Ammon's horn (tissue), 1 donor: ENCODE measurements at regions not wholly inside any gene's neighbourhood (a gene's known extent, or its start where the extent isn't known, plus 50 kb on each side); places are given as distances from the start of the nearest gene placed in this dataset.
"Not testable (repeated sequence)": the region's sequence is repeated elsewhere in the genome, so short reads cannot be mapped to it uniquely, and the experiment has no call there.

ENCODE experiments used
- DNase-seq: peaks from one replicate; pipeline ENCODE4 v3.0.0-alpha.2; 2016; ENCODE audit warnings: low spot score

DNA sequence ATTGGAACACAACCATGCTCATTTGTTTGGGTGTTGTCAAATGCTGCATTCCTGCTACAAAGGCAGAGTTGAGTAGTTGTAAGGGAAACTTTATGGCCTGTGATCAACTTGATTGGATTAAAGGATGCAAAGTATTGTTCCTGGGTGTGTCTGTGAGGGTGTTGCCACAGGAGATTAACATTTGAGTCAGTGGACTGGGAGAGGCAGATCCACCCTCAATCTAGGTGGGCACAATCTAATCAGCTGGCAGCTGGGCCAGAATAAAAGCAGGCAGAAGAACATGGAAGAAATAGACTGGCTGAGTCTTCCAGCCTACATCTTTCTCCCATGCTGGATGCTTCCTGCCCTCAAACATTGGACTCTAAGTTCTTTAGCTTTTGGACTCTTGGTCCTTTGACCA is 145.6 kb upstream of the LMCD1 start:
- not testable (repeated sequence) for DNase-seq

GRCh38 chr3:8357859-8358258 is 143.8 kb upstream of the LMCD1 start:
- peak; percentile 10 for DNase-seq

DNA sequence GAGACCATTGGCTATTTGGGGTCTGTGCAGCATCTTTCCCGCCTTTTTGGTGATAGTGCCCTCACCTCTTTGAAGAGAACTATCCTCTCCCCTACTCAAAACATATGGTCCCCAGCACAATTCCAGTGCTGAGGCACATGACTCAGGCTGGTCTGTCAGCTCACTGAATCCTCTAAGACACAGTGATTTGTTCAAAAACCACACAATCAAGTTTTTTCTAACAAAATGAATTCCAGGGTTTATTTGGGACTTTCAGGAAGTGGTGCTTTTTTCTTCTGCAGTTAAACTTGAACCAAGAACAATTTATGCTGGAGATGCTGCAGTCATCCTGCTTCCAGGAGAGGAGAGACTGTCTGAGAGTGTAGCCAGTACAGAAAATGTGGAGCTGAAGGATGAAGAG is 142.5 kb upstream of the LMCD1 start:
- no peak for DNase-seq

DNA sequence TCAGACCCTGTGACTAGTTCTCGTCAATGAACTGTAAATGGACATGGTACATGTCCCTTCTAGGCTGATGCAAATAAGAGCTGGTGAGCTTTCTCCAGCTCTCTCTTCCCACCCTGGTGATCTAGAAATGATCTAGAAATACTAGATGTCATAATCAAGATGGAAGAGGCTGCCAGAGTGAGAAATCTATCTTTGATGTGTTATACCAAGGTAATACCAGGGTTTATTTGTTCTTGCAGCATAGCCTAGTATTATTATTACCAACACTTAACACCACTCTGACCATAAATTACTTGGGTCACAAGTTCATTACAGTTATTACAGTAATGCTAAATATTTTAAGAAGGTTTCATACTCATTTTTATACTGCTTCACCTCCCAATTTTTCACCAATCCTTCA is 138.4 kb upstream of the LMCD1 start:
- DNase-seq = no peak

GRCh38 chr3:8365541-8365940 is 136.1 kb upstream of the LMCD1 start:
- DNase-seq = no peak

GRCh38 chr3:8366219-8366810 is 135.3 kb upstream of the LMCD1 start:
- DNase-seq = no peak

DNA sequence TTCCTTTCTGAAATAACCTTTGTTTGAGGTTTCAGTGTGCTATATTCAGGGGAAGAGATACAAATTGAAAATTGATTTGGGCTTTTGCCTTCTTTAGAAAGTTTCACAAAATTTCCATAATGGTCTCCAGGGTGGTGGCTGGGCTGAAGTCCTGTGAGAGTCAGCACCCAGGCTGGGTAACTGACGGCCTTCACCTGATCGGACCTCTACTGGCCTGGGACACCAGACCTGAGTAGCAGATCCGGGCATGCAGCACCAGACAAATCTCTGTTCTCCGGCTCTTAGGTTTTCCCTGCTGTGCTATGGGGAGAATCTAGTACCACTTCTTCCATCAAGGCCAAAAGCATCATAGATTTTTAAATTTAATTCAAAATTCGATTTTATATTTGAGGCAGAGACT is 133.0 kb upstream of the LMCD1 start:
- DNase-seq = no peak

DNA sequence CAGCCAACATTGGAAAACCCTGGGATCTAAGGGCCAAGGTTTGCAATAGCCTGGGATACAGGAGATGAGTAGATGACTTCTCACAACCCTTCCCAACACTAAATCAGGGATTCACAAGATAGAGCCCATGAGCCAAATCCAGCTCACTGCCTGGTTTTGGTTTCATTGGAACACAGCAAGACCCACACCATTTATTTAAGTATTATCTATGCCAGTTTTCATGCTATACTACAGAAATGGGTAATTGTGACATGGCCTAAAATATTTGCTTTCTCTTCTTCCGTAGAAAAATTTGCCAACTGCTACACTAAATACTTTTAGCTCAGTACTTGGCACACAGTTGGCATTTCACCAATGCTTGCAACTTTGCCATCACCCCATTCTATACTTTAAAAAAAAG is 132.0 kb upstream of the LMCD1 start:
- DNase-seq = no peak

GRCh38 chr3:8371085-8371551 is 130.5 kb upstream of the LMCD1 start:
- DNase-seq = no peak

- no peak for DNase-seq
Observed at GRCh38 chr3:8371960-8372463, 129.6 kb upstream of the LMCD1 start.

DNA sequence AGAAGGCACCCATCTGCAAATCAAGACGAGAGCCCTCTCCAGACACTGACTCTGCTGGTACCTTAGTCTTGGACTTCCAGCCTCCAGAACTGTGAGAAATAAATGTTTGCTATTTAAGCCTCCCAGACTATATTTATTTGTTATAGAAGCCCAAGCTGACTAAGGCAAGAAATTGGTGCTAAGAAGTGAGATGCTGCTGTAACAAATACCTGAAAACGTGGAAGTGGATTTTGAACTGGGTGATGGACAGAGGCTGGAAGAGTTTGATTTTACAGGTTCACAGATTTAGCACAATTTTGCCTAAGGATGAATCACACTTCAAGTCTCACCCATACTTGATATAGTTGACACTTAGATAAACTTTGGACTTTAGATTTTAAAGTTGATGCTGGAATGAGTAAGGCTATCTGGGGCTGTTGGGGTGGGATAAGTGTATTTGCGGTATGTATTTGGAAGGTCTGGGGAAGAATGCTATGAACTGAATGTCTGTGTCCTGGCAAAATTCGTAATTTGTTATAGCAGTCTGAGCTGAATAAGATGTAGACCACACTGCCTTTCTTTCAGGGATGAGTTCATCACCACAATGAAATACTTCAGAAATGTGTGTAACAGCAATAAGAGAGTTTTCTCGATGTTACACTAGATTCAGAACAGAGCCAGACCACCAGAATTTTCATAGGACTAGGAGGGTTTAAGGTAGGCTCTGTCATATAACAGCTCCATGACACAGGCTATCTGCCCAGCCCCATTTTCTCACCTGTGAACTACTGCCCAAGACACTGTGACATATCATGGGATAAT is 120.5 kb upstream of the LMCD1 start:
- no peak for DNase-seq

DNA sequence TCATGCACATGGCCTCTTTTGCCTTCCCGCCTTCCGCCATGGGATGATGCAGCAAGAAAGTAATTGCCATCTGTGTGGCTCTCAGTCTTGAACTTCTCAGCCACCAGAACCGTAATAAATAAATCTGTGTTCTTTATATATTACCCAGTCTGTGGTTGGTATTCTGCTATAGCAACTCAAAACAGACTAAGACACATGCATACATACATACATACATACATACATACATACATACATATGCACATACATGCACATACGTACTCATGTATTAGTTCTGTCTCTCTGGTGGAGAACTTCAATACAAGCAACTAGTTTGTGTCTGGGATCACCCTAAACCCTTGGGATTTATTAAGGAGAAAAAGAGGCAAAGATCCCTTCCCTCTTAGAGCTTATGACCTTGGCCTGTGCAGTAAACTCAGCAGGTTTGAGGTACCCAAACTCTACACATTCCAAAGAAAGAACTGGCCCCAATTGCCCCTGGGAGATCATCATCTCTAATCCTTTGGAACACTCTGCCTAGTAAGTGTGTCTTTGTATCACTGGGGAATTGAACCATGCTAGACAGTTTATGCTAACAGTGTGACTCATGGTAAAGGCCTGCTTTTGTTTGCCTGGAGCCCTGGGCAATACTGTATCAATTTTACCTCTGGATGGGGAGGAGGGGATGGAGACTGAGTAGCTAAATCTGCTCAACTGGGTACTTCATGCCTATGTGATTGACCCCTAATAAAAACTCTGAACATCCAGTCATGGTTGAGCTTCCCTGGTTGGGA is 115.6 kb upstream of the LMCD1 start:
- no peak for DNase-seq

- no peak for DNase-seq
Observed at GRCh38 chr3:8387571-8387970, 114.1 kb upstream of the LMCD1 start.

- no peak for DNase-seq
Observed at GRCh38 chr3:8399686-8400085, 101.9 kb upstream of the LMCD1 start.

- no peak for DNase-seq
Observed at GRCh38 chr3:8400911-8401310, 100.7 kb upstream of the LMCD1 start.

DNA sequence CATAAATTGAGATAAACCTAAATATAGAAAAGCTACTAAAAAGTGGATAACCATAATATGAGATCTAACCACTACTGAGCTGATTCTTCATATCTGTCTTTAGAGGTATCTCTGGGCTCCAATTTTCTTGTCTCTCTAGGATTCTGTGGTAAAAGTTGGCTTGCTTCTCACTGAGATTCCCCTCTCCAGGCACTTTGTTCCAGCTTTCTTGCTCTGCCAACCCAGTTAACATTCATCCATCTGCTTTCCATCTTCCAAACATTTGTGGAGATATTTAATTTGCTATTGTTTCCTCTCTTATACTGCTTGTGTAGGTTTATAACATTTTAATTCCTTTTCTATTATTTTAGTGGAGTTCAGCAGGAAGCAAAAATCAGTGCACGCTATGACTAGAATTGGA is 97.6 kb upstream of the LMCD1 start:
- DNase-seq = no peak

- DNase-seq = no peak
Observed at GRCh38 chr3:8405144-8405543, 96.5 kb upstream of the LMCD1 start.

GRCh38 chr3:8406479-8406878 is 95.1 kb upstream of the LMCD1 start:
- no peak for DNase-seq

DNA sequence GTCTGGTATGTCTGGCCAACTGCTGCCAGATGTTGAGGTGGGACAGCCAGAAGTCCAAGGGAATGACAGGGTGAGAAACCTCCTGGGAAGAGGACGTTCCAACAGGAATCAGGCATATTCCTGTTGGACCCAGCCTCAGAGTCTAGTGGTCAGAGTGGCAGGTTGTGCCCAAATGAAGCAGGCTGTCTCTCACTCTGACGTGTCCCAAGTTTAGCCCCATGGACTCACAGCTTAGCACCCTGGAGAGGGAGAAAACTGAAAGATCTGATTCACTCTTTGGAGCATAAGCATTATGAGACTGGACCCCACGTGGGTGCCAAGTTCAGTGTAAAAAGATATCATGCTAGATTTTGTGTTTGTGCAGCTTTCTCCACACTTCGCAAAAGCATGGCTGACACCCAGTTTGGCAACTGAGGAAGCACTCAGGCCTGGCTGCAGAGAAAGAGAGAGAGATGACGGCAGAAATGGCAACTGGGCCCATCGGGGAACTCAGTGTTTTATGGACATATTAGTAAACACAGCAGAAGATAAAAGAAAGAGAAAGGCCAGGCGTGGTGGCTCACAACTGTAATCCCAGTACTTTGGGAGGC is 88.2 kb upstream of the LMCD1 start:
- no peak for DNase-seq

- DNase-seq = no peak
Observed at GRCh38 chr3:8416965-8417364, 84.7 kb upstream of the LMCD1 start.

DNA sequence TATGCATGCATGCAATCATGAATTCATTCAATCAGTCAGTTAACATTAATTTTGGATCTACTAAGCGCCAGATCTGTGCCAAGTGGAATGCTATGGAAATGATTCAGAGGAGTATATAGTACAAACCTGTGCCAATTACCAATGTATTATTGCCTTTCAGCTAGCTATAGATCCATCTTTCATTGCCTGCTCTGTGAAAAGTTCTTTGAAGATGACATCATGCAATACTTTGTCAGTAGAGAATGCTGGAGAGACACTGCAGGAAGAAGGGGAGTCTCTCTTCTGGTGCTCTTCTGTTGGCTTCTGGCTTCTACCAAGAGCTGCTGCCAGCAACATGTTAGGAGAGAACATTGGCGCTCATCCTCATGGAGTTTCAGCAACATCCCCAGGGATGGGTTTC is 81.0 kb upstream of the LMCD1 start:
- no peak for DNase-seq

GRCh38 chr3:8421267-8421666 is 80.4 kb upstream of the LMCD1 start:
- no peak for DNase-seq
